K562 (cell line): ENCODE measurements at regions not wholly inside any gene's neighbourhood (a gene's known extent, or its start where the extent isn't known, plus 50 kb on each side); places are given as distances from the start of the nearest gene placed in this dataset.

Experiments
- ATAC-seq: fragments of 200-7000 bp; cut with Tn5 transposase; 3 replicates; pipeline ENCODE4 v1.9.1; 2020; ENCODE audit warnings: moderate library complexity
- BruUV-seq: library from RNA; stranded (reverse); fragments of 400-500 nt; replicated peaks from 2 replicates; lab custom pipeline; 2021; lab: Mats Ljungman, UMichigan
- CTCF ChIA-PET: fragments of 300-600 bp; formaldehyde crosslinking; extraction: SDS; loops from one replicate; lab custom pipeline; 2021; ENCODE audit warnings: low intra/inter-chr PET ratio; lab: Yijun Ruan, JAX
- POLR2A ChIA-PET: fragments of 300-600, 350-650 bp; sonication (Branson Sonifier 250); formaldehyde crosslinking; extraction: SDS; loops from one replicate; lab custom pipeline; 2021; ENCODE audit warnings: antibody characterized with exemption, inconsistent platforms; lab: Yijun Ruan, JAX
- DNase-seq, 4 experiments: peaks; one replicate each; pipeline versions ENCODE4 v3.0.0 to v3.0.0-alpha.2; 2011 to 2018; ENCODE audit warnings: low spot score in 3 of 4, mixed read lengths in 3 of 4; ENCODE audit errors: extremely low read depth in 1 of 4
- FAIRE-seq: peaks from 2 replicates; lab custom pipeline; 2011; peaks lifted over from hg19 to GRCh38; lab: Jason Lieb, UNC
- H2AFZ ChIP-seq: 2 replicates; pipeline ENCODE4 v1.6.0; 2011; ENCODE audit warnings: low read depth, low read length, control low read depth, inconsistent platforms
- H3K27ac ChIP-seq: fragments of 200-600 bp; 3 replicates; pipeline ENCODE4 v1.8.0; 2011; ENCODE audit warnings: low read depth, mild to moderate bottlenecking, control low read depth, inconsistent platforms, low read length, moderate library complexity, mixed read lengths; ENCODE audit errors: extremely low read depth
- H3K27me3 ChIP-seq, 2 experiments: fragments of 300-600 bp in 1 of 2; 2 replicates in 1 of 2; 3 replicates in 1 of 2; pipeline versions ENCODE4 v1.6.0 to v1.8.0; 2011; ENCODE audit warnings: inconsistent platforms in 2 of 2, low read length in 2 of 2, mild to moderate bottlenecking in 1 of 2, mixed read lengths in 1 of 2, moderate library complexity in 1 of 2; ENCODE audit not compliant: control insufficient read depth in 2 of 2, insufficient read depth in 2 of 2
- H3K36me3 ChIP-seq: fragments of 300-600 bp; 3 replicates; pipeline ENCODE4 v1.8.0; 2011; ENCODE audit warnings: mild to moderate bottlenecking, low read length, inconsistent platforms; ENCODE audit not compliant: control insufficient read depth, insufficient read depth
- H3K4me1 ChIP-seq, 2 experiments: fragments of 200-600 bp in 1 of 2; replicated peaks in 1 of 2; 2 replicates in 1 of 2; 3 replicates in 1 of 2; pipeline versions ENCODE4 v1.5.1 to v1.8.0; 2011; ENCODE audit warnings: inconsistent platforms in 2 of 2, low read length in 2 of 2, mild to moderate bottlenecking in 1 of 2, mixed read lengths in 1 of 2, moderate library complexity in 1 of 2; ENCODE audit not compliant: control insufficient read depth in 2 of 2, insufficient read depth in 2 of 2
- H3K4me2 ChIP-seq: 2 replicates; pipeline ENCODE4 v1.6.1; 2011; ENCODE audit warnings: low read length, control low read depth, inconsistent platforms, mixed read lengths; ENCODE audit not compliant: insufficient read depth
- H3K4me3 ChIP-seq: fragments of 200-600 bp; sonication (generic), shearing (Covaris generic); 2 replicates; pipeline ENCODE4 v1.5.1; 2016; ENCODE audit warnings: control low read depth, inconsistent platforms
- H3K79me2 ChIP-seq: fragments of 200-600 bp; 3 replicates; pipeline ENCODE4 v1.8.0; 2011; ENCODE audit warnings: low read length, inconsistent platforms; ENCODE audit not compliant: control insufficient read depth, insufficient read depth
- H3K9ac ChIP-seq, 2 experiments: 2 replicates each; pipeline versions ENCODE4 v1.6.0 to v1.6.1; 2011; ENCODE audit warnings: low read depth in 2 of 2, low read length in 2 of 2, control low read depth in 1 of 2, inconsistent platforms in 1 of 2, mild to moderate bottlenecking in 1 of 2, mixed read lengths in 1 of 2; ENCODE audit not compliant: insufficient read depth in 1 of 2
- H3K9me1 ChIP-seq: one replicate; pipeline ENCODE4 v1.6.0; 2011; ENCODE audit warnings: inconsistent platforms, mild to moderate bottlenecking, low read length, moderate library complexity; ENCODE audit not compliant: control insufficient read depth, insufficient read depth
- H3K9me3 ChIP-seq: replicated peaks from 2 replicates; pipeline ENCODE4 v1.5.1; 2011; ENCODE audit warnings: low read depth, low read length, inconsistent platforms; ENCODE audit not compliant: control insufficient read depth, insufficient read depth
- H4K20me1 ChIP-seq: replicated peaks from 2 replicates; pipeline ENCODE4 v1.6.1; 2011; ENCODE audit warnings: low read length, inconsistent platforms, mixed read lengths; ENCODE audit not compliant: control insufficient read depth, insufficient read depth
- ARNT ChIP-seq, 2 experiments: fragments of 450-650 bp; IDR thresholded peaks; 2 replicates each; pipeline ENCODE4 v1.6.1; 2016; ENCODE audit warnings: mild to moderate bottlenecking in 1 of 2
- HEY1 ChIP-seq: fragments of 250-450 bp; sonication (Bioruptor Pico); IDR thresholded peaks from 2 replicates; pipeline ENCODE4 v1.5.0; 2020; ENCODE audit warnings: mild to moderate bottlenecking, moderate library complexity, borderline replicate concordance
- MAX ChIP-seq: sonication (generic); formaldehyde crosslinking; IDR thresholded peaks from 2 replicates; pipeline ENCODE4 v1.9.0; 2022; ENCODE audit warnings: mild to moderate bottlenecking, missing genetic modification reagents
- MCM5 ChIP-seq: fragments of 450-650 bp; IDR thresholded peaks from 2 replicates; pipeline ENCODE4 v1.6.1; 2016; ENCODE audit warnings: low read depth
- PYGO2 ChIP-seq: fragments of 450-650 bp; IDR thresholded peaks from 2 replicates; pipeline ENCODE4 v1.6.1; 2016; ENCODE audit warnings: mild to moderate bottlenecking, missing genetic modification characterization, moderate library complexity, missing compliant biosample characterization
- RCOR1 ChIP-seq, 2 experiments: IDR thresholded peaks; 2 replicates each; pipeline ENCODE4 v1.6.1; 2012; ENCODE audit warnings: low read depth in 2 of 2, low read length in 2 of 2, borderline replicate concordance in 1 of 2, improper control_type of control experiment in 1 of 2
- RUNX1 ChIP-seq: sonication (generic); IDR thresholded peaks from 2 replicates; pipeline ENCODE4 v1.6.1; 2016; ENCODE audit warnings: antibody characterized with exemption, low read depth
- SNRNP70 ChIP-seq: fragments of 200-400 bp; formaldehyde crosslinking; optimal IDR thresholded peaks from 2 replicates; pipeline ENCODE3; 2017; ENCODE audit warnings: low read depth, low read length
- SRSF3 ChIP-seq: fragments of 200-400 bp; formaldehyde crosslinking; IDR thresholded peaks from 2 replicates; pipeline ENCODE4 v1.6.1; 2016; ENCODE audit warnings: mild to moderate bottlenecking, low read length, moderate library complexity; ENCODE audit not compliant: insufficient read depth
- TCF15 ChIP-seq: fragments of 250-450 bp; sonication (Bioruptor Pico); IDR thresholded peaks from 2 replicates; pipeline ENCODE4 v1.8.0; 2022; ENCODE audit warnings: moderate library complexity, mild to moderate bottlenecking, inconsistent platforms
- ZBTB1 ChIP-seq: sonication (generic); formaldehyde crosslinking; IDR thresholded peaks from 2 replicates; pipeline ENCODE4 v1.8.1; 2023; ENCODE audit warnings: missing genetic modification reagents, low read depth, mild to moderate bottlenecking, borderline replicate concordance
- ZNF274 ChIP-seq: IDR thresholded peaks from 2 replicates; pipeline ENCODE4 v1.6.1; 2011; ENCODE audit warnings: low read depth, mild to moderate bottlenecking, low read length, moderate library complexity, borderline replicate concordance
- ZNF511 ChIP-seq: sonication (generic); formaldehyde crosslinking; IDR thresholded peaks from 2 replicates; pipeline ENCODE4 v1.8.0; 2022; ENCODE audit warnings: mild to moderate bottlenecking, missing genetic modification reagents
- WGBS: fragments of 100-300 bp; shearing (Covaris generic); methylation state at CpG from one replicate; pipeline ENCODE4 v1.1.6; 2016; ENCODE audit warnings: low coverage, mixed read lengths; ENCODE audit not compliant: insufficient coverage; ENCODE audit errors: missing lambda C conversion rate; 5-methylcytosine and 5-hydroxymethylcytosine counted together
- in situ Hi-C: fragments of 300-500 bp; cut with MboI; formaldehyde crosslinking; loops from 4 replicates; pipeline ENCODE4 v1.15.0; 2018; ENCODE audit warnings: inconsistent platforms, mixed read lengths
- intact Hi-C: fragments of 100-400 bp; cut with micrococcal nuclease; formaldehyde crosslinking; loops from 2 replicates; pipeline ENCODE4 v1.14.2; 2022
- TF ChIP-seq, protein P1 (sequence below): fragments of 450-650 bp; IDR thresholded peaks from 2 replicates; pipeline ENCODE4 v1.6.1; 2017; ENCODE audit warnings: mild to moderate bottlenecking, moderate library complexity

- Histone ChIP-seq H3K27me3 (no peaks in the 10 kb centered on the region), H3K4me2 (no peak overlapping the region), H3K27ac (no peak overlapping the region), H4K20me1 (no peaks in the 10 kb centered on the region), H3K9me3 (no peaks in the 10 kb centered on the region), H3K79me2 (no peaks in the 10 kb centered on the region), H3K9ac (no peak overlapping the region), H3K9me1 (no peaks in the 10 kb centered on the region), H2AFZ (no peak overlapping the region), H3K4me1 (no peaks in the 10 kb centered on the region), H3K36me3 (no peaks in the 10 kb centered on the region), H3K4me3 (no peak overlapping the region)
- no peak for DNase-seq
- FAIRE-seq = no peak
- WGBS = 0% methylated on average over 4 of the region's 4 CpGs
- ChIA-PET CTCF (no interaction called here), POLR2A (no interaction called here)
- in situ Hi-C loops = no loop called here
- TF ChIP-seq RUNX1 = no peak
- TF ChIP-seq, protein P1, sequence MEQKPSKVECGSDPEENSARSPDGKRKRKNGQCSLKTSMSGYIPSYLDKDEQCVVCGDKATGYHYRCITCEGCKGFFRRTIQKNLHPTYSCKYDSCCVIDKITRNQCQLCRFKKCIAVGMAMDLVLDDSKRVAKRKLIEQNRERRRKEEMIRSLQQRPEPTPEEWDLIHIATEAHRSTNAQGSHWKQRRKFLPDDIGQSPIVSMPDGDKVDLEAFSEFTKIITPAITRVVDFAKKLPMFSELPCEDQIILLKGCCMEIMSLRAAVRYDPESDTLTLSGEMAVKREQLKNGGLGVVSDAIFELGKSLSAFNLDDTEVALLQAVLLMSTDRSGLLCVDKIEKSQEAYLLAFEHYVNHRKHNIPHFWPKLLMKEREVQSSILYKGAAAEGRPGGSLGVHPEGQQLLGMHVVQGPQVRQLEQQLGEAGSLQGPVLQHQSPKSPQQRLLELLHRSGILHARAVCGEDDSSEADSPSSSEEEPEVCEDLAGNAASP = no peak
- TF ChIP-seq RCOR1 (IDR thresholded peaks at IDR 0.05; ENCODE audit: borderline replicate concordance in 1 of 2, low read depth in 2 of 2, low read length in 2 of 2) = no peak
- TF ChIP-seq ARNT (IDR thresholded peaks at IDR 0.05) = no peak
- TF ChIP-seq ZNF274 = no peak
- TF ChIP-seq HEY1 (CRISPR knock-in tag) = no peak
- no peak for TF ChIP-seq MCM5
- no peak for TF ChIP-seq SNRNP70
- TF ChIP-seq PYGO2 (tag) = no peak
- no peak for TF ChIP-seq SRSF3
- TF ChIP-seq TCF15 = no peak
- TF ChIP-seq ZBTB1 (CRISPR knock-in tag) = no peak
- TF ChIP-seq MAX (CRISPR knock-in tag) = no peak
- TF ChIP-seq ZNF511 (CRISPR knock-in tag) = no peak
- BruUV-seq = no TSS peak
- intact Hi-C loops = no loop called here
- ATAC-seq = no peak
Observed at GRCh38 chr10:107898392-107898791, 733.9 kb upstream of the SORCS1 start.
